Endodermal cell (in vitro differentiated cells): ENCODE measurements at regions not wholly inside any gene's neighbourhood (a gene's known extent, or its start where the extent isn't known, plus 50 kb on each side); places are given as distances from the start of the nearest gene placed in this dataset.

Experiments
- DNase-seq: peaks from one replicate; pipeline ENCODE4 v3.0.0-alpha.2; 2017
- H3K27ac ChIP-seq: 2 replicates; pipeline ENCODE4 v1.5.1; 2013; ENCODE audit warnings: mild to moderate bottlenecking, low read depth, low read length, moderate library complexity
- H3K27me3 ChIP-seq: 2 replicates; pipeline ENCODE4 v1.6.1; 2013; ENCODE audit warnings: mild to moderate bottlenecking, low read length, moderate library complexity; ENCODE audit not compliant: insufficient read depth, control insufficient read depth, poor library complexity, severe bottlenecking
- H3K36me3 ChIP-seq: 2 replicates; pipeline ENCODE4 v1.7.0; 2013; ENCODE audit warnings: mild to moderate bottlenecking, low read length, moderate library complexity; ENCODE audit not compliant: control insufficient read depth, insufficient read depth
- H3K4me1 ChIP-seq: one replicate; pipeline ENCODE4 v1.7.0; 2013; ENCODE audit warnings: low read length; ENCODE audit not compliant: control insufficient read depth, insufficient read depth
- H3K4me3 ChIP-seq: 2 replicates; pipeline ENCODE4 v1.5.1; 2013; ENCODE audit warnings: mild to moderate bottlenecking, low read length, moderate library complexity
- H3K9ac ChIP-seq: 2 replicates; pipeline ENCODE4 v1.6.1; 2013; ENCODE audit warnings: mild to moderate bottlenecking, low read length, moderate library complexity; ENCODE audit not compliant: poor library complexity, severe bottlenecking; ENCODE audit errors: extremely low read depth
- H3K9me3 ChIP-seq: 2 replicates; pipeline ENCODE4 v1.6.1; 2013; ENCODE audit warnings: mild to moderate bottlenecking, low read length, moderate library complexity; ENCODE audit not compliant: control insufficient read depth
- H3K27ac Mint-ChIP-seq: 2 replicates; pipeline ENCODE4 v1.8.0; 2020; ENCODE audit warnings: mixed read lengths
- H3K27me3 Mint-ChIP-seq: 2 replicates; pipeline ENCODE4 v1.8.0; 2021; ENCODE audit warnings: mild to moderate bottlenecking, mixed read lengths; ENCODE audit not compliant: insufficient read depth
- H3K36me3 Mint-ChIP-seq: 2 replicates; pipeline ENCODE4 v1.8.0; 2020; ENCODE audit warnings: low read depth, mixed read lengths
- H3K4me1 Mint-ChIP-seq: 2 replicates; pipeline ENCODE4 v1.8.0; 2020; ENCODE audit warnings: mixed read lengths
- H3K4me3 Mint-ChIP-seq: 2 replicates; pipeline ENCODE4 v1.8.0; 2020; ENCODE audit warnings: mild to moderate bottlenecking, moderate library complexity, mixed read lengths
- H3K9me3 Mint-ChIP-seq: 2 replicates; pipeline ENCODE4 v1.8.0; 2020; ENCODE audit warnings: mild to moderate bottlenecking, mixed read lengths
- WGBS, 2 experiments: methylation state at CpG; one replicate each; pipeline versions ENCODE4 v1.1.5 to v1.1.7; 2013; ENCODE audit warnings: missing lambda C conversion rate in 2 of 2, mixed read lengths in 1 of 2; ENCODE audit not compliant: insufficient coverage in 1 of 2, insufficient read length in 1 of 2; 5-methylcytosine and 5-hydroxymethylcytosine counted together
- TF ChIP-seq, protein P1 (sequence below): fragments of 200-600 bp; sonication (generic); conservative IDR thresholded peaks from 2 replicates; pipeline ENCODE4 v1.5.0; 2021; ENCODE audit warnings: antibody characterized with exemption, mild to moderate bottlenecking

DNA sequence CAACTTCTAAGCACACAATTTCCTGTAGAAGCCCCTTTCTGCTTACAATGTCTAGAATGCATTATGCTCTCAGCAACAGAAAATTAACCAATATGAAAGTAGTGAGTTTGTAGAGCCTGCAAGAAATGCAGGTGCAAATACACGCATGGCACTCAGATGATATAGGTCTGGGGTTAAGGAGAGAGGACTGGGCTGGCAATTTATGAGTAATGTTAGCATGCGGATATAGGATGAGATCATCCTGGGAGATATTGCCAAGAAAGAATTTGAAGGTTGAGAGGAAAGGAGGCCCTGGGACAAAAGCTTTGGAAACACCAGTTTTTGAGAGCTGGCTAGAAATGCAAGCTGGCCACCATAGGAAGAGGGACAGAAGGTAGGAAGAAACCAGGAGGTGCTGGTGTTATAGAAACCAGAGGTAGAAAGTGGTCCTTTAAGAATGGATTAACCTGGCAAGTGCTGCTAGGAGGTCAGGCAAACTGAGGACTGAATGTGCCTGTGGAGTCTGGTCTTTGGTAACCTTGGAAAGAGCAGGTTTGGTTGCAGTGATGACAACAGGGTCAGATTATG lies 183.2 kb upstream of the MYLIP start:
- no peak overlapping the region for H3K4me3 Mint-ChIP-seq
- peaks cover 2% of the 10 kb centered on the region for H3K4me1 ChIP-seq
- H3K9me3 Mint-ChIP-seq = no peaks in the 10 kb centered on the region
- H3K9me3 ChIP-seq = no peaks in the 10 kb centered on the region
- TF ChIP-seq, protein P1, sequence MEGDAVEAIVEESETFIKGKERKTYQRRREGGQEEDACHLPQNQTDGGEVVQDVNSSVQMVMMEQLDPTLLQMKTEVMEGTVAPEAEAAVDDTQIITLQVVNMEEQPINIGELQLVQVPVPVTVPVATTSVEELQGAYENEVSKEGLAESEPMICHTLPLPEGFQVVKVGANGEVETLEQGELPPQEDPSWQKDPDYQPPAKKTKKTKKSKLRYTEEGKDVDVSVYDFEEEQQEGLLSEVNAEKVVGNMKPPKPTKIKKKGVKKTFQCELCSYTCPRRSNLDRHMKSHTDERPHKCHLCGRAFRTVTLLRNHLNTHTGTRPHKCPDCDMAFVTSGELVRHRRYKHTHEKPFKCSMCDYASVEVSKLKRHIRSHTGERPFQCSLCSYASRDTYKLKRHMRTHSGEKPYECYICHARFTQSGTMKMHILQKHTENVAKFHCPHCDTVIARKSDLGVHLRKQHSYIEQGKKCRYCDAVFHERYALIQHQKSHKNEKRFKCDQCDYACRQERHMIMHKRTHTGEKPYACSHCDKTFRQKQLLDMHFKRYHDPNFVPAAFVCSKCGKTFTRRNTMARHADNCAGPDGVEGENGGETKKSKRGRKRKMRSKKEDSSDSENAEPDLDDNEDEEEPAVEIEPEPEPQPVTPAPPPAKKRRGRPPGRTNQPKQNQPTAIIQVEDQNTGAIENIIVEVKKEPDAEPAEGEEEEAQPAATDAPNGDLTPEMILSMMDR = no peak
- no peak for DNase-seq
- no peak overlapping the region for H3K27ac Mint-ChIP-seq
- H3K27me3 Mint-ChIP-seq = no peaks in the 10 kb centered on the region
- 94 to 95% methylated on average over 2 of the region's 2 CpGs for WGBS, 2 experiments
- no peak overlapping the region for H3K27ac ChIP-seq
- H3K9ac ChIP-seq = no peak overlapping the region
- H3K4me3 ChIP-seq = no peak overlapping the region
- H3K36me3 Mint-ChIP-seq = no peaks in the 10 kb centered on the region
- no peaks in the 10 kb centered on the region for H3K36me3 ChIP-seq
- peaks cover 22% of the 10 kb centered on the region for H3K4me1 Mint-ChIP-seq
- H3K27me3 ChIP-seq = peaks cover 6% of the 10 kb centered on the region

DNA sequence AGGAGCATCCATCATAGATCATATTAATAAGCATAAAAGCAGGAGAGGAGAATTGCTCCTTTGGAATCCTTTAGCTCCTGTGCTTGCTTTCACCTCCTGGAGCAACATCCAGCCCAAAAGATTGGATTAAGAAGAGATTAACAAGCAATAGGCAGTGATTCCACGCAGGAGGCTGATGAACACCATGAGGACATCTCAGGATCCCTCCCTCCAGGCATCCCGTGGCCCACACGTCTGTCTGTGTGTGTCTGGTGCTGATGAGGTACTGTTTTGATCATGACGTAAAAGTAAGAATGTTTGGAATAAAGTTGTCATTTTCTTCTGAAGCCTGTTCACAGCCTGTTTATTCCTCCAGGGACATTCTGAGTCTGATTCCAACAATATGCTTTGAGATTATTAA lies 185.5 kb upstream of the MYLIP start:
- 95 to 100% methylated on average over 2 to 4 of the region's 4 CpGs for WGBS, 2 experiments
- H3K27ac Mint-ChIP-seq = no peak overlapping the region
- no peak for DNase-seq
- no peak overlapping the region for H3K27ac ChIP-seq
- TF ChIP-seq, protein P1 = no peak
- no peaks in the 10 kb centered on the region for H3K4me1 ChIP-seq
- no peak overlapping the region for H3K9ac ChIP-seq
- H3K4me3 ChIP-seq = no peak overlapping the region
- peaks cover 8% of the 10 kb centered on the region for H3K9me3 Mint-ChIP-seq
- peaks cover 1% of the 10 kb centered on the region for H3K4me1 Mint-ChIP-seq
- peaks cover 6% of the 10 kb centered on the region for H3K27me3 ChIP-seq
- no peak overlapping the region for H3K4me3 Mint-ChIP-seq
- H3K36me3 Mint-ChIP-seq = peaks cover 2% of the 10 kb centered on the region
- peaks cover 8% of the 10 kb centered on the region for H3K9me3 ChIP-seq
- H3K36me3 ChIP-seq = no peaks in the 10 kb centered on the region
- no peaks in the 10 kb centered on the region for H3K27me3 Mint-ChIP-seq

DNA sequence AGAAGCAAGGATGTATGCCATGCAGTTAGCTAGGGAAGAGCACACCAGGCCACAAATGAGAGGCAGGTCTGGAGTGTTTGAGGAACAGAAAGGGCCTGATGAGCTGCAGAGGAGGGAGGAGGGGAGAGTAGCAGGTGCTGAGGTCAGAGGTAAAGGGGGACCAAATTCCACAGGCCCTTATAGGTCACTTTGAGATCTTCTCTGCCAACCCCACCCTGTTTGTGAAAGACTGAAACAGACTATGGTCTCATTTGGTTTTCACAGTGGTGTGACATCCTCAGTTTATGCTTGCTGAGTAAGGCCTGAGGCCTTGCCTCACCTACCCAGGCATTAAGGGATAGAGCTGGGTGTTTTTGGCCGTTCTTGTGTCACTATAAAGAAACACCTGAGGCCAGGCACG lies 187.7 kb upstream of the MYLIP start:
- DNase-seq = no peak
- Histone ChIP-seq H3K36me3 (no peaks in the 10 kb centered on the region), H3K9ac (no peak overlapping the region), H3K4me3 (no peak overlapping the region), H3K4me1 (no peaks in the 10 kb centered on the region), H3K27ac (no peak overlapping the region), H3K27me3 (peaks cover 6% of the 10 kb centered on the region), H3K9me3 (peaks cover 19% of the 10 kb centered on the region)
- 91 to 94% methylated on average over 2 of the region's 2 CpGs for WGBS, 2 experiments
- Mint-ChIP-seq H3K4me3 (no peak overlapping the region), H3K27ac (no peak overlapping the region), H3K4me1 (no peaks in the 10 kb centered on the region), H3K9me3 (peaks cover 20% of the 10 kb centered on the region), H3K36me3 (peaks cover 3% of the 10 kb centered on the region), H3K27me3 (no peaks in the 10 kb centered on the region)
- TF ChIP-seq, protein P1 = no peak
